ENCODE measurements at regions not wholly inside any gene's neighbourhood (a gene's known extent, or its start where the extent isn't known, plus 50 kb on each side); places are given as distances from the start of the nearest gene placed in this dataset.

DNA sequence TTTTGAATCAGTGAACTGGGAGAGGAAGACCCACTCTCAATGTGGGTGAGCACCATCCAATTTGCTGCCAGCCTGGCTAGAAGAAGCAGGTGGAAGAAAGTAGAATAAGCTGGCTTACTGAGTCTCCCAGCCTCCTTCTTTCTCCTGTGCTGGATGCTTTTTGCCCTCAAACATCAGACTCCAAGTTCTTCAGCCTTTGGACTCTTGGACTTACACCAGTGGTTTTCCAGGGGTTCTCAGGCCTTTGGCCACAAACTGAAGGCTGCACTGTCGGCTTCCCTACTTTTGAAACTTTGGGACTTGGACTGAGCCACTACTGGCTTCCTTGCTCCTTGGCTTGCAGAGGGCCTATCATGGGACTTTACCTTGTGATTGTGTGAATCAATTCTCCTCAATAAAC is 804.2 kb upstream of the SLITRK1 start:
- FAIRE-seq, result no peak

DNA sequence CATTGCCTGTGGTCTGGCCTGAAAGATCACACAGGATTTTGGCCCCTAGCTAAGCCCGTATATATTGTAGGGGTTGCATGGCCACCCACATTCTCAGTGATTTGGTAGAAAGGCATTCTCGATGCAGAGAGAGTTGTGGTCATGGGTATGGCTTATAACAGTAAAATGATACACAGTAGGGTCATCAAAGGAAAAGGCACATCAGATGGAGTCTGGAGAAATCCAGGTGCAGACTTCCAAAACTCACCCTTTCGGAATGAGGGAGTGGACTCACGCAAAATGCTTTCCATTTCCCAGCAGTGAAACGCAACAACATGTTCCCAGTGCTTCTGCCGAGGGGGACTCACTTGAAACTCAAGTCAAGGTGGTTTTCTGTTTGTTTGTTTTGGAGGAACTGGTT is 802.5 kb upstream of the SLITRK1 start:
- no peak for FAIRE-seq

DNA sequence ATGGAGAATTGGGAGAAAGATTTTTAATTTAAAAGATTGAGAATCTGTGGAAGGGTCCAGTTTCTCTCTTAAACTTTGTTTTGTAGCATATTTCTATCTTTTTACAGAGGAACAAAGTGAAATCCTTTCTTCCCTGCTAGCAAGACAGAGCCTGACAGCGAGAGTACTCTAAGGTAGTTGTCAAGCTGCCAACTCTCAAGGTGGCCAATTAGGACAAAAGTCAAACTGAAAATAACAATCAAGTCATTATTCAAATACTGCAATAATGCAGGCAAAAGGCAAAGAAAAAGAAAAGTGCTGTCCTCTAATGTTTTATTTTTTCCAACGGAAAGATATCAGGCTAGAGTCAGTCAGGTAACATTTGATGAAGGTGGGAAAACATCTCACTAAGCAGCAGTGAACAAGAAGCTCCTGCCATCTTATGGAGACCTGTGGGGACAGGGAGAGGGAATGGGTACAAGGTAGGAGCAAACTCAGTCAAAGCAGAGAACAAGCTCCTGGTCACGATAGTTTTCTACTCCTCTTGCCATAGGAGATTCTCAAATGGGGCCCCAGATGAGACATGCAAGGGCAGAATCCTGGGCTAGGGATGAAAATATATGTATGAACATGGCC is 801.9 kb upstream of the SLITRK1 start:
- no peak for FAIRE-seq

DNA sequence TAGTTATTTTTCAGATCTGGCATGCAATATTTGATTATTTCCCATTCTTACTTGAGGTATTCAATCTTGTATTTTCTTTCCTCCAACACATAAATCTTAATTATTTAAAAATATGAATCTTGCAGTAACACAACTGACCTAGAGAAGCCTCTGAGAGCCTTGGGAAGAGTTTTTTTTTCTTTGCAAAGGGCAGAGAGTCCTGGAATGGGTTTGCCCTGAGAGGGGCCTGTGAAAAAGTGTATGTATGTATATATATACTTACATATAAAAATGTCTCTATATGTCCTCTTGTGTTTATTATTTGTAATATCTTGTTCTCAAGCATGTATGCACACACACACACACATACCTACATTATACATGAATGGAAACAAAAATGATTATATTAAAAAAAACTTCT is 801.2 kb upstream of the SLITRK1 start:
- FAIRE-seq, result no peak

DNA sequence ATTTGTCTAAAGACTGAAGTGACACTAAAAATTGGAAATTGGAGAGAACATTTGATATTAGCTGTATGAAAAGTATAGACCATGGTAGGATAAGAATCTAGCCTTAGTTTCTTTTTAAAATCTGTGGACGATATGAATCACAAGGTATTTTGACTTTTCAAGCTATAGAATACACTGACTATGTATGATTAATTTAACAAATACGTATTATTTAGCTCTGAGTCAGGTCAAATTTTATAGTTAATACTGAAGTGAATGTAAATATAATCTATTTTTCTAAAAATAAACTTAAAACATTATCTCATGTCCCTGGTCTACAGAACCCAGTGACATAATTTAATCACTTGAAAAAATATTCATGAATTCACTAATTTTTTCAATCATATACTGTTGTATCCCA is 795.6 kb upstream of the SLITRK1 start:
- FAIRE-seq, result no peak

DNA sequence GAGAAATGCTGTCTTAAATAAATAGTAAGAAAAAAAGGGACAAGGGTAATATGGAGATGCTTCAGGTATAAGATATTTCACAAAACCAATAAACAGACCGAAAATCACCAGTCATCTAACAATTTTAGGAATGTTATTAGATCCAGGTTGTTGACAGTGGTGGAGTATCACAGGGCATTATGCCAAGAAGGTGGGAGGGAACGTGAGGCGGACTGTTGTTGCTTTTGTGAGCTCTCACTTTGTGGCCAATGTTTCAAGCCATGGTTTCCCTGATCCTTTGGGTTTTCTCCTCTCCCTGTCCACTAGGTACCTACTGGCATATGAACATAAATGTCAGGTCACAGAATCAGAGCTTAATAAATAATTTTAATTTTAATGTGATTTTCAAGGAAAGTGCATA is 790.3 kb upstream of the SLITRK1 start:
- FAIRE-seq, result no peak

DNA sequence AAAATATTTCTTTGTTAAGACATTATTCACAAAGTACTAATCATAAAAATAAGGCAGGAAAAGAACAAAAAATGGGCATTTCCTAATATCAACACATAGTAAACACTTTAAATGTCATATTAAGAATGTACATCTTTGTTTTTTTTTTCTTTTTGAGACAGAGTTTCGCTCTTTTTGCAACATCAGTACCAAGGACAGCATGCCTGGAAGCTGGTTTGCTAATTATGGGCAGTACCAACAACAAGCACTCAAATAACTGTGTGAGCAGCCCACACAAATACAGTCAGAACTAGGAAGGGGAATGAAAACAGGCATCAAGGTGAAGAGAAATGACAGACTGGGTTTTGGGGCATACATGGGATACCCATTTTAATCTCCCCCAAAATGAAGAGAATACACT is 788.0 kb upstream of the SLITRK1 start:
- no peak for FAIRE-seq

DNA sequence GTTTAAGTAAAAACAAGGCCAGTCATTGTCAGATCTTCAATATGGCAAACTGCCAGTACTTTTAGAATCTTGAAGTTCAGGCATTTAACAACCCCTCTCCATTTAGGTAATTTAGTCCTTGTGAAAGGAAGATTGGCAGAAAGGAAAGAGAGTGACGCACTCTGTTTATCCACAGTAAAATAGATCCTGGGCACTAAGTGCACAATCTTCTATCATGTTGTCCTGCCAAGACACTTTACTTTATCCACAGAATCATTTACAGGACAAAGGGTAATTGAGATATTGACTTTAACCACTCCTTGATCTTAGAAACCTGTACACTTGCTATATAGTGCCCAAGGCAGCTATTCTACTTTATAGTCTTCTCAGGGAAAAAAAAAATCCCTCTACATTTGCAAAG is 786.4 kb upstream of the SLITRK1 start:
- no peak for FAIRE-seq

DNA sequence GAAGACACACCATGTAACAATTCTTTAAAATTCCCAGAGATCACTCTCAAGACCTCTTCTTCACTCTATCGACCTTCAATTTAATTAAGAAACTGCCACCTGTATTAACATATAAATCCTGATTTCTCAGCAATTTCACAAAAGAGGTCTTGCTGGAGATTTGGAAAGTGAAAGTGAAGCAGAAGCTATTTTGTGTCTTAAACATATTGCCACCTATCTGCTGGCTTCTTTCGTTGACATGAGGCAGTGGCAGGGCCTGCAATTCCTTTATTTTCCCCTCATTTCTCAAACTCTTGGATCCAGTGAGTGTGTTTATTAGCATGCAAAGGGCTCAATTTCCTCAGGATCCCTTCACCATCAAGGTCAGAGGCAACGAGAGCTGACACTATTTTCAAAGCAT is 780.2 kb upstream of the SLITRK1 start:
- FAIRE-seq, result no peak

DNA sequence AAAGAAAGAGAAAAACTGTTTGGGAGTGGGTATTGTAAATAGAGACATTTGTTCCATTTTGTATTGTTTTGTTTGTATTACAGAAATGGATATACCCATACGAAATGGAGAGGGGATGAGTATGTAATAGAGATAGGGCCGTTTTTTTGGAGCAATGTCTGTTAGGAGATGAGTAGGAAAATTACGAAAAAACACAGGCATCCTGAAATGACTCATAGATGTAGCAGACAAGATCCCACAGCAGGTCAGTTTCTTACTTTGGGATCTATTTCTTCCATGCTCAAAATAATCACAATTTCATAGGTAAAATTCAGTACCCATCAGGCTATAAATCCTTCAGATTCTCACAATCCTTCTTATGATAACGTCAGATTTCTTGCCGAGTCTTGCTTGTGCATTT is 779.4 kb upstream of the SLITRK1 start:
- no peak for FAIRE-seq

DNA sequence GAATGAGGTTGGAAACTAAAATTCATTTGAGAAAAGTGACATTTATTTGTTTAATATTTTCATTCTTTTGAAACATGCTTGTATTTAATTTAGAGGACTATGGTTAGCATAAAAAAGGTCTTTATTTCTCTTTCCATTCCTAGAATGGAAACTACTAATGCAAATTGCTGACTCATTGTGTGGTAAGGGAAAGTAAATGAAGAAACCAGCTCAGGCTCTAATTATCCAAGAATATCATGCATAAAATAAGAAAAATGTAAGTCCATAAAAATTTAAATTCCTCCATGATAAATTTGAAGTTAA is 777.0 kb upstream of the SLITRK1 start:
- no peak for FAIRE-seq

DNA sequence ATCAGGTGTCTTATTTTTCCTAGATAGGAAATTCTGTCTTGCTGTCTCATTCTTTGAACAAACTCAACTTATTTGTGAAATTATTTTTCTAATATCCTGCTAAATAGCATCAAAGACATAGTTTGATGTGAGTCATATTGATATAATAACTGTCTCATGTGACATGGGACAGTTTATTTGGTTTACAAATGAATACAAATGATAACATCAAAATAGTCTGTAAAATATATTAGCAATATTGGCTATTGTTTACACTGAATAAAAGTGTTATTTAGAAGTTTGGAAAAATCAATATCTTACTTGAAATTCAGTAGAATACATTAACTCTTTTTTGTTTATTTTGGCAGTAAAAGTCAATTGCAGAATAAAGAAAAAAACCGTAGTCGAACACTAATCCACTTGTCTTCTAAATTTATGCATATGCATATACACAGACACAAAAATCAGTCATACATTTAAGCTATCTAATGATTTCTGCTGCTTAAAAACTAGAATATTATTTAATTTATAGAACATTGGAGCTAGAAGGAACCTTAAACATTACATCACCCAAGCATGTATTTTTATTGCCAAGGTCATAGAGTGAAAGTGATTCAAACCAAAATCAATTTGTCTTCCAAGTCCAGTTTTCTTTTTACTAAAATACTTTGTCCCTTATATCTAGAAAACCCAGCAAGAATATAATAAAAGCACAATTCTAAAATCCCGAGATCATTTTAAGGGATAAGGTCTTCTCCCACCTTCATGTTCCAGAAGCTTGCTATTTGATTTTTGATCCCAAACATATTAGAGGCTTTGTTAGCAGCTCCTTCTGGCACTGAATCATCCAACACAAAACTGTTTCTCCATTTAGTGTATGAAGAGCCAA is 776.5 kb upstream of the SLITRK1 start:
- no peak for FAIRE-seq

DNA sequence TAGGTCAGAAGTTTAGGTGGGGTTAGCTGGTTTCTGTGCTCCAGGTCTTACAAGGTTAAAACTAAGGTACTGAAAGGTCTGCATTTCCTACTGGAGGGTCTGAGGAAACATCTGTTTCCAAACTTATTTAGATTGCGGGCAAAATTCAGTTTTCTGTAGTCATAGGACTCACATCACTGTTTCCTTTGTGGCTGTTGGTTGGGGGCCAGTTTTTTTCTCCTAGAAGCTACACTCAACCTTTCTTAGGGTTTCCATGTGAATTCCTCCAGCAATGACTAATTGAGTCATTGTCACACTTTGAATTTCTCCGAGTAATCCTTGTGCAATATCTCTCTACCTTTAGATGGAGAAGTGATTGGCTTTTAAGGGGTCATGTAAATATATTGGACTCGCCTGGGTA is 773.4 kb upstream of the SLITRK1 start:
- no peak for FAIRE-seq

DNA sequence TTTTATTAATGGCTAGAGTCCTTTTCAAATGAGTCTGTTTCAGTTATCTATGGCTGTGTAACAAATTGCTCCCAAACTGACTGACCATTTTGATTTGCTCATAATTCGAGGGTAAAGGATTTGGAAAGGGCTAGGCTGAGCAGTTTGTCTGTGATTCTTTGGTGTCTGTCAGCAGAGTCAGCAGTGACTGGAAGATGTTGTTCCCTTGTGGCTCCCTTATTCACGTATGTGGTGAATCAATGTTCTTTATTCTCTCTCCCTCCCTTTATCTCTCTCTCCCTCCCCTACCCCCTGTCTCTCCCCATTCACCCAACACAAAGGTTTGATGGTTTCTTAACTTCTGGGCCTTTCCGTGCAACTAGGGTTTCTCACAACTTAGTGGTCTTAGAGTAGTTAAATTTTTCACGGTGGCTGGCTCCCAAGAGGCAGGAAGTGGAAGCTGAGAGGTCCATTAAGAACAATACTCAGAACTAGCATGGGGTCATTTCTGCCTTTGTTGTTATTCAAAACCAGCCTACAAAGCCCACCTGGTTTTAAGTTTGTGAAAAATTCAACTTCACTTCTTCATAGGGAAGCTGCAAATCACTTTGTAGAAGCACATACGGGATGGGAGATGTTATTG is 772.5 kb upstream of the SLITRK1 start:
- FAIRE-seq, result no peak

DNA sequence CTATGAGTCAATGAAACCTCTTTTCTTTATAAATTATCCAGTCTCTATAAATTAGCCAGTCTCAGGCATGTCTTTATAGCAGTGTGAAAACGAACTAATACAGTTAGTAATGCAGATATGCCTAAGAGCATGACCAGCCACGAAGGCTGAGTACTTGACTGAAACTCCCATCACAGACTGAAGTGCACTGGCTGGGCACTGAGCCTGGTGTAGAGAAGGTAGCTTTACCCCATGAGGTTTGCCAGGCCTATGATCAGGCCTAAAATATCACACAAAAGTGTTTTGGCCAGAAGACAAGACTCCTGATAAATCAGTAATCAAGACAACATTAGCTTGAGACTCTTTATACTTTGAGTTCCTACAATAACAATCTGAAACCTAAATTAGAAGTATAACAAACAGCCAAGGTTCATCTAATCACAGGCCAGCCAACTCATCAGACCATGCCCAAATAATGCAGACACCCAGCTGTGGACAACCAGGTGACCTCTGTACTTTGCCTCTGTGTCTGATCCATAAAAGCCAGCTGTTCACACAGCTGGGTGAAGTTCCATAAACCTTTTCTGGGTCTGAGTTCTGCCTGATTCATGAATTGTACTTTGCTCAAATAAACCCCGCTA is 771.8 kb upstream of the SLITRK1 start:
- FAIRE-seq, result no peak

DNA sequence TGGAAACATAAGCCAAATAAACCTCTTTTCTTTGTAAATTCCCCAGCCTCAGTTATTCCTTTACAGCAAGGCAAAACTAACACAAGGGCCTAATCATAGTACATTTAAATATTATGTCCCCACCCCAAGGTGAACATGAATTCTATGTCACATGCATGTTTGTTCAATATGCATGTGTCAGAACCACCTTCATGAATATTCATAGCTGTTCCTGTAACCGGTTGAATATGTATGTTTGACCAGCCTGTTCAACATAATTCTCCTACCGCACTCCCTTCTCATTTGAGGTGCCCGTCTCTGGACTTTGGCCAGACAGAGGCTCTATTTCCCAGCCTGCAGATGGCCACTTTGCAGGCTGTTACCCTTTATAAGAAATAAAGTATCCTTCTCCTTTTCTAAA is 769.4 kb upstream of the SLITRK1 start:
- no peak for FAIRE-seq

DNA sequence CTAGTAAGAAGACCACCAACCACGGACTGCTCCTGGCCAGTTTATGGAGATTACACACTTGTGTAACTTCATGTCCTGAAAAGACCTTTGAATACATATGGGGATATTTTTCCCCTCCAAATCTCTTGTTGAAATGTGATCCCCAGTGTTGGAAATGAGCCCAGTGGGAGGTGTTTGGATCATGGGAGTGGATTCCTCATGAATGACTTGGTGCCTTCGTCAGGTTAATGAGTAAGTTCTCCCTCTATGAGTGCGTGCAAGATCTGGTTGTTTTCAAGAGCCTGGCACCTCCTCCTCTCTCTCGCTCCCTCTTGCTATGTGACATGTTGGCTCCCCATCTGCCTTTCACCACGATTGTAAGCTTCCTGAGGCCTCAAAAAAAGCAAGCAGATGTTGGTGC is 769.0 kb upstream of the SLITRK1 start:
- no peak for FAIRE-seq

DNA sequence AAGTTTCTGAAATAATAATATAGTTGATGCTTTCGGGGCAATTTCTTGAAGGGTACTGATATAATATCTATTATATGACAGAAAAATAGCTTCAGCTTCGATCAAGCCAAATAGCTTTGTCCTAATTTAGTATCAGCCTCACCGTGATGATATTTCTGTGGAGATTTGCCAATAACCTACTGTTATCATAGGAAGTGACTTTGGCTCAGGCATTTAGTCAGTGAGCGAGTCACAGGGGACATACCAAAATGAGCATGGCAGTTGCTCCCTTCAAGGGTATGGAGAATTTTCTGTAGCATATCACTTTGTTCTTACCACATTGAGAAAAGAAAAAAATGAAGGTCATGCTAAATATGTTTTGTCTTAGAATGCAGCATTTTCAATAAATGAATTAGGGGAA is 767.6 kb upstream of the SLITRK1 start:
- no peak for FAIRE-seq

DNA sequence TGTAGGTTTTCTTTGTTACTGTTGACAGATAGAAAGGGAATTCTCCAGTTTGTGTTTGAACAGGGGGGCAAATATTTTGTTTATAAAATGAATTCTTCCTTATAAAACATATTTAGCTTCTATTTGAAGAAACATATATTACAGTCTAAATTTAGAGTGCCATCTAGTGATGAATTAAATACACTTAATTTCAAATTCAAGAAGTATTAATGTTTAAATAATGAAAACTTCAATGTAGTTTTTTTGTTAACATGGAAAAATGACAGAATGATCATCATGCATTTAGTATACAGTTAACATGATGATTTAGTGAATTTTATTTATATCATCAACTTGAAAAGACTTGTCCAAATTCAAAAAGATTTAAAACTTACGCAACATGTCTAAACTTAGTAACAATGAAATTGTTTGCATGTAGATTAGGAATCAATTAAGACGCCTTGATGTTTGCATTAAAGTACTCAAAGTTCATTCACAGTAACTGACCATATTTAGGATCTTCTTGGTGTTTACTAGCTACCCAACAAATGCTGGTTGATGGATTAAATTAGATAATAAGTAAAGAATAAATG is 765.9 kb upstream of the SLITRK1 start:
- peak; percentile 87 for FAIRE-seq

DNA sequence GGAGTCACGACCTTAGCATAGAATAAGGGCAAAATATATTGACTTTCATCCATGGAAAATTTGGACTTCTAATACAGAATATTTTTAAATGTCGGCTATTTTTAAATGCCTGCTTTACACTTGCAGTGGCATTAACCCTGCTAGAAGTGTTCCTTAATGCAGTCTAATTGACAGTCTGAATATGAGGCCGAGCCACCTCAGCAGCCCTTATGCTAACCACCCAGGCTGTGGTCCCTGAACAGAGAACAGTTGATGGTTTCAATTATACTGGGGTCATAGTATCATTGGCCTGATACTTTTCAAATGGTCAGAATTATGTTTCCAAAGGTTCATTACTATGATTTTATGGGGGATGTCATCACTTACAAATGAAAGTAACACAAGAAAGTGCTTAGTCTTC is 764.7 kb upstream of the SLITRK1 start:
- FAIRE-seq, result no peak

DNA sequence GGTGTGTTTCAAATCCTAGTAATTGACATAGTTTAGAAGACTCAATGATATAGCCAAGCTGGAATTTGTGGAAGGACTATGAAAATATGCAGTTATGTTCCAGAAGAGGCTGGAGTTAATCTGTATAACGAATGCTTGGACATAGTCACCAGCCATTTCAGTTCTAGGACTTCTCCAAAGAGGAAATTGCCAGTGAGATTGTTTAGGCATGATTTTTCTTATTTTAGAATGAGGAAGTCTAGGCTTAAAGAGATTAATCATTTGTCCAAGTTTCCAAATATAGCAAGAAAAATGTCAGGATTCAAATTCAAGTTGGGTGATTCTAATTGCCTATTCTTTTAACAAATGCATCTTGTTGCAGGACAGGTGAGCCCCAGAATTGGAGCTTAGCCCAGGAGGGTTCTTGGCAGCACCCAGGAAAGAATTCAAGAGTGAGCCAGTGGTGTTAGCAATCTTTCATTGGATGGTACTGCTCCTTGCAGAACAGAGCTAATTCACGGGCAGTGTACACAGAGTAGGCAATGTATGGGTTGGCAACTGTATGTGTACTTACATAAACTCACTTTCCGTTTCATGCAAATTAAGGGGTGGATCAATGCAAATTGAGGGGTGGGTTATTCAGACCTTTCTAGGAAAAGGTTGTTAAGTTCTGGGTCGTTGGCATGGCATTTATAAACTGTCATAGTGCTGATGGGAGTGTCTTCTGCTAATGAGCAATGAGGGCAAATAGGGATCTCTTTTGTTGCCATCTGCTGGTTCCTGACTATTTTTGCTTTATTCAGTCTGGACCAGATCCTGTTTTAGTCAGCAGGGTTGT is 763.1 kb upstream of the SLITRK1 start:
- FAIRE-seq, result no peak

DNA sequence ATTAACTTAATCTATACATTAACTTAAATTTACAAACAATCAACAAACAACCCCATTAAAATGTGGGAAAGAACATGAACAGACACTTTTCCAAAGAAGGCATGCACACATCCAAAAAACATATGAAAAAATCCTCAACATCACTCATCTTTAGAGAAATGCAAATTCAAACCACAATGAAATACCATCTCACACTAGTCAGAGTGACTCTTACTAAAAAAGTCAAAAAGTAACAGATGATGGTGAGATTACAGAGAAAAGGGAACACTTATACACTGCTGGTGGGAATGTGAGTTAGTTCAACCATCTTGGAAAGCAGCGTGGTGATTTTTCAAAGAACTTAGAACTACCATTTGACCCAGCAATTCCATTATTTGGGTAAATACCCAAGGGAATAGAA is 759.2 kb upstream of the SLITRK1 start:
- no peak for FAIRE-seq

DNA sequence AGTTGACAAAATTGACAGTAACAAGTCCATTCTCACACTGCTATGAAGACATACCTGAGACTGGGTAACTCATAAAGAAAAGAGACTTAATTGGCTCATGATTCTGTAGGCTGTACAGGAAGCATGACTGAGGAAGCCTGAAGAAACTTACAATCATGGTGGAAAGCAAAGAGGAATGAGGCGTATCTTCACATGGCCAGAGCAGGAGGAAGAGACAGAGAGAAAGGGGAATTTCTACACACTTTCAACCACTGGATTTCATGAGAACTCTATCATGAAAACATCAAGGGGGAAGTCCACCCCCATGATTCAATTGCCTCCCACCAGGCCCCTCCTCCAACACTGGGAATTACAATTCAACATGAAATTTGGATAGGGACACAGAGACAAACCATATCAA is 758.4 kb upstream of the SLITRK1 start:
- no peak for FAIRE-seq
